GM12874 (cell line): ENCODE measurements at regions not wholly inside any gene's neighbourhood (a gene's known extent, or its start where the extent isn't known, plus 50 kb on each side); places are given as distances from the start of the nearest gene placed in this dataset.

ENCODE experiments used
- TF ChIP-seq, protein P1 (sequence below): IDR thresholded peaks from 2 replicates; pipeline ENCODE4 v1.5.1; 2011; ENCODE audit warnings: low read depth, mild to moderate bottlenecking, control low read depth, low read length, moderate library complexity; ENCODE audit not compliant: insufficient read depth

DNA sequence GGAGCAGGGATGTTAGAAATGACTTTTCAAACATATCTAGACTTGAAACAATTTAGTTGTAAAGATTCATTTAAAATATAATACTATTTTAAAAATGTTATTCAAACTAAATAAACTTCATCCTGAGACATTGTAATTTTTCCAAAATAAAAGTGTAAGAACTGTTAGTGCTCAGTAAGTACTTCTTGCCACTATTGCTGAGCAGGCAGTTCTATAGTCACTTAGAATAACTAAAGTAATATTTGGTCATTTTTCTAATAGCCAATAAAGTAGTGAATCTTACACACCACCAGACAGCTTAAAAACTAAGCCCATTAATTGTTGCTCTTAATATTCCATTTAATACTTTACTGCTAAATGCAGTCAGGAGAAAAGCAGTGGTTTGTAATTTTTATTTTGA is 1120.0 kb upstream of the CDH10 start:
- TF ChIP-seq, protein P1, sequence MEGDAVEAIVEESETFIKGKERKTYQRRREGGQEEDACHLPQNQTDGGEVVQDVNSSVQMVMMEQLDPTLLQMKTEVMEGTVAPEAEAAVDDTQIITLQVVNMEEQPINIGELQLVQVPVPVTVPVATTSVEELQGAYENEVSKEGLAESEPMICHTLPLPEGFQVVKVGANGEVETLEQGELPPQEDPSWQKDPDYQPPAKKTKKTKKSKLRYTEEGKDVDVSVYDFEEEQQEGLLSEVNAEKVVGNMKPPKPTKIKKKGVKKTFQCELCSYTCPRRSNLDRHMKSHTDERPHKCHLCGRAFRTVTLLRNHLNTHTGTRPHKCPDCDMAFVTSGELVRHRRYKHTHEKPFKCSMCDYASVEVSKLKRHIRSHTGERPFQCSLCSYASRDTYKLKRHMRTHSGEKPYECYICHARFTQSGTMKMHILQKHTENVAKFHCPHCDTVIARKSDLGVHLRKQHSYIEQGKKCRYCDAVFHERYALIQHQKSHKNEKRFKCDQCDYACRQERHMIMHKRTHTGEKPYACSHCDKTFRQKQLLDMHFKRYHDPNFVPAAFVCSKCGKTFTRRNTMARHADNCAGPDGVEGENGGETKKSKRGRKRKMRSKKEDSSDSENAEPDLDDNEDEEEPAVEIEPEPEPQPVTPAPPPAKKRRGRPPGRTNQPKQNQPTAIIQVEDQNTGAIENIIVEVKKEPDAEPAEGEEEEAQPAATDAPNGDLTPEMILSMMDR: no peak

DNA sequence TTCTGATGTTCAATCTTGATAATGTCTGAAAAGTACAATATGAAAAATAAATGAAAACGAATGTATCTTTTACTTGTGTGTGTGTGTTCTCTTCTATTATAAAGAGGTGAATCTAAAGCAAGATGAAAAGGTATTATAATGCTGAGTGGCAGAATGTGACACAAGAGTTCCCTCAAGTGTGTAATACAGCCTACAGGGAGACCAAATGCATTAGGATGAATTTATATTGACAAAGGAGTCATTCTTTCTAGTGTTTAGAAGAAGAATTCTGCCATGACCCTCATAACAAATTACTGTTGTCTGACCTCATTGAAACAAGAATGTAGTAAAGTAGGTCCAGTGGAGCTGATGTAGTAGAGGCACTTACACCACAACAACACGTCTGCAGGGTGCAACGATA is 1119.0 kb upstream of the CDH10 start:
- TF ChIP-seq, protein P1: no peak

DNA sequence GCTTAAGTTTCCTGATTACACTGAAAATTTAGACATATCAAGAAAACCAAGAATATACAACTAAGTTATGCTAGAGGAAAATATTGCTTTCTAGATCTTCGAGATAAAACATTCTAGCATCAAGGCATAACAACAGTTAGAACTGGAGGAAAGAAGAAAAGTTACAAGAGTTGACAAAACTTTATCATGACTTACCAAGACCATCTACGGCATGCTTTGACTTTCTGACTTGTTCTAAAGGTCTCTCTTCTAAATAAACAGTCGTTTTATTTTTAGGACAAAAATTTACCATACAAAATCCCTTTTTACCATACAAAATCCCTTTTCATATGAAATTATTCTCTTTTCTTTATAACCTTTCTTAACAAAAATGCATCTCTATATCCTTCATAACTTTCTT is 1110.1 kb upstream of the CDH10 start:
- TF ChIP-seq, protein P1: no peak

DNA sequence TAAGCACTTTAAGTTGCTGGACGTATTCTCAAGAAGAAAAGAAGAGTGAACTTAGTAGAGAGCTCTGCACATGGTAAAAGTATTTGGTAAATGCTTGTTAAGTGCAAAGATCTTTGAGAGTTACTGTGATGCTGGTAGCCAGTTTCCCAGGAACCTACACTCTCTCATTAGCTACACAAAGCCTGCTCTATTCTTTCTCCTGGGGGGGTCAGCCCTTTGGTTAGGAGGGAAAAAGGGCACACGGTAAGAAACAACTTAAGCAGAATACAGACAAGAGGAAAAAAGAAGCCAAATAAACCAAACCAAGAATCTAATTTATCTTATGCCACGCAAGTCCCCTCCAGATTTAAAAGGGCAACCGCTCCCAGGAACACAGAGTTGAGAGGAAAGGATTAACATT is 1100.1 kb upstream of the CDH10 start:
- TF ChIP-seq, protein P1: no peak

DNA sequence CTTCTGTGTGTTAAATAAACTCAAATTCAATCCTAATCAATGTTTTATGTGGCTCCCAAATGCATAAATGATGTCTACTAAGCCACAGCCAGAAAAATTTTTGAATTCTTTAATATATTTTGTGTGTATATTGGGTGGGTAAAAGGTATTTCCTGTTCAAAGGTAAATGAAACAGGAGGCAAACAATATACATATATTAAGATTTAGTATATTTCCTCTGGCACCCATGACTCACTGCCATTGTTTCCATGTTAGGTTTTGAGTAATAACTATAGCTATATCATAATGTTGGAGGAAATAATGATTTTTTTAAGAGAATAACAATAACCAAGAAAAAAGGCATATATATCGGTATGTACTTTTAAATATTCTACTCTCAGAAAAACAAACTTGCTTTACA is 1071.9 kb upstream of the CDH10 start:
- TF ChIP-seq, protein P1: no peak

DNA sequence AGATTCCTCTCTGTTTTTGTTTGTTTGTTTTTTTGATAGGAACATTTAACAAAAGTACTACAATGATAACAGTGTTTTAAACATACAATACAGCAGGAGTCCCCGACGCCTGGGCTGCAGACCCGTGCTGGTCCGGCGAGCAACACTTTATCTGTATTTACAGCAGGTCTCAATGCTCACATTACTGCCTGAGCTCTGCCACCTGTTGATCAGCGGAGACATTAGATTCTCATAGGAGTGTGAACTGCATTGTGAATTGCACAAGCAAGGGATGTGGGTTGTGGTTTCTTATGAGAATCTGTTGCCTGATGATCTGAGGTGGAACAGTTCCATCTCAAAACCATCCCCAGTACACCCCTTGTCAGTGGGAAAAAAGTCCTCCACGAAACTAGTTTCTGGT is 1068.5 kb upstream of the CDH10 start:
- TF ChIP-seq, protein P1: no peak

DNA sequence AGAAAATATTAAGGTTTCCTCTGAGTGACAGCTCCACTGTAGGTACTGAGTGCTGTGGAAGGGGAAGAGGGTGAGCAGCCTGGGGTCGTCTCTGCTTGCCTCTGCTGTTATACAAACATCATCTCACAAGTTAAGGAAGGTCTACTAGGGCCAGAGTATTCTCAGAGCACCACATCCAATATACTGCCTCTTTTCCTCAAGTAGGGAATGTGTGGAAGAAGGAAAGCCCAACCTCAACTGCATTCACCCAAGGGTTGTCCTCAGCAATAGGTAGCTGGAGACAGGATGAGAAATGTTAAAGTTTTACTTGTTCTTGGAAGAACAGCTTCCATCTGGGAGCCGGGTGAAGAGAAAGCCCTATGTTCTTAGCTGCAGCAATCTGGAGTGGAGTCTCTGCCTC is 1062.3 kb upstream of the CDH10 start:
- TF ChIP-seq, protein P1: no peak

DNA sequence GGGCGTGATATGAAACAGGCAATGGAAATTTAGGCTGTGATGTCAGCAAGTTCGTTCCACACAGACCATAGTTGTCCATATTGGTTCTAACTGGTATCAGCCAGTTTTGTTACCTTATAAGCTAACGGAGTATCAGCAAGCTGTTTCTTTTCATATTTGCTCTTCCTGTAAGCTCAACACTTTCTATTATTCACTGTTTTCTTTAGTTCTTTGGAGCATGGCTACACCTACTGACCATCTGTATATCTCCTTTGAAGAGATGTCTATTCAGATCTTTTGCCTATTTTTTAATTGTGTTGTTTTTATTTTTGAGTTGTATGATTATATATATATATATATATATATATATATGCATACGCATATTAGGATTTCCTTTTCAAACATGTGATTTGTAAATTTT is 1057.2 kb upstream of the CDH10 start:
- TF ChIP-seq, protein P1: no peak
